OCI-LY3 (cell line): ENCODE measurements at regions not wholly inside any gene's neighbourhood (a gene's known extent, or its start where the extent isn't known, plus 50 kb on each side); places are given as distances from the start of the nearest gene placed in this dataset.
"Not testable (repeated sequence)": the region's sequence is repeated elsewhere in the genome, so short reads cannot be mapped to it uniquely, and the experiment has no call there.

ENCODE experiments used
- H2AFZ ChIP-seq: fragments of 200-600, 300-600 bp; shearing (Covaris generic); 2 replicates; pipeline ENCODE4 v1.6.0; 2014; ENCODE audit warnings: antibody characterized with exemption, low read depth, low read length
- H3K27ac ChIP-seq: fragments of 200-600, 300-600 bp; sonication (generic); 2 replicates; pipeline ENCODE4 v1.5.1; 2014; ENCODE audit warnings: mild to moderate bottlenecking, low read length, moderate library complexity, mixed read lengths
- H3K27me3 ChIP-seq: fragments of 200-600, 300-600 bp; sonication (generic); 2 replicates; pipeline ENCODE4 v1.6.1; 2014; ENCODE audit warnings: low read depth, low read length, mixed read lengths
- H3K36me3 ChIP-seq: fragments of 200-600, 300-600 bp; sonication (generic); replicated peaks from 2 replicates; pipeline ENCODE3; 2014; ENCODE audit warnings: low read depth, low read length, mixed read lengths
- H3K4me1 ChIP-seq: fragments of 300-600, 200-600 bp; sonication (generic); 2 replicates; pipeline ENCODE4 v1.6.1; 2014; ENCODE audit warnings: low read length, mixed read lengths
- H3K4me2 ChIP-seq: fragments of 200-600, 300-600 bp; sonication (generic); 2 replicates; pipeline ENCODE4 v1.6.1; 2014; ENCODE audit warnings: low read length, mixed read lengths
- H3K4me3 ChIP-seq: fragments of 300-600, 200-600 bp; sonication (generic); 2 replicates; pipeline ENCODE4 v1.5.1; 2014; ENCODE audit warnings: antibody characterized with exemption, mild to moderate bottlenecking, low read length, moderate library complexity
- H3K79me2 ChIP-seq: fragments of 300-600, 200-600 bp; shearing (Covaris generic); 2 replicates; pipeline ENCODE4 v1.6.1; 2014; ENCODE audit warnings: mild to moderate bottlenecking, low read length, mixed read lengths
- H3K9ac ChIP-seq: fragments of 300-600, 200-600 bp; shearing (Covaris generic); 2 replicates; pipeline ENCODE4 v1.6.0; 2014; ENCODE audit warnings: mild to moderate bottlenecking, low read length, moderate library complexity
- H3K9me3 ChIP-seq: fragments of 200-600, 300-600 bp; shearing (Covaris generic); 2 replicates; pipeline ENCODE4 v1.6.1; 2014; ENCODE audit warnings: low read length, mixed read lengths; ENCODE audit not compliant: insufficient read depth
- H4K20me1 ChIP-seq: fragments of 200-600, 300-600 bp; sonication (generic); 2 replicates; pipeline ENCODE4 v1.6.1; 2016; ENCODE audit warnings: low read length, mixed read lengths; ENCODE audit not compliant: insufficient read depth
- EZH2phosphoT487 ChIP-seq: fragments of 200-600 bp; shearing (Covaris generic); IDR thresholded peaks from 2 replicates; pipeline ENCODE4 v1.6.1; 2018; ENCODE audit warnings: antibody characterized with exemption, mixed run types, low read depth
- TF ChIP-seq, protein P1 (sequence below): fragments of 200-600, 300-600 bp; sonication (generic); IDR thresholded peaks from 2 replicates; pipeline ENCODE4 v1.5.1; 2014; ENCODE audit warnings: antibody characterized with exemption, low read length, low read depth

DNA sequence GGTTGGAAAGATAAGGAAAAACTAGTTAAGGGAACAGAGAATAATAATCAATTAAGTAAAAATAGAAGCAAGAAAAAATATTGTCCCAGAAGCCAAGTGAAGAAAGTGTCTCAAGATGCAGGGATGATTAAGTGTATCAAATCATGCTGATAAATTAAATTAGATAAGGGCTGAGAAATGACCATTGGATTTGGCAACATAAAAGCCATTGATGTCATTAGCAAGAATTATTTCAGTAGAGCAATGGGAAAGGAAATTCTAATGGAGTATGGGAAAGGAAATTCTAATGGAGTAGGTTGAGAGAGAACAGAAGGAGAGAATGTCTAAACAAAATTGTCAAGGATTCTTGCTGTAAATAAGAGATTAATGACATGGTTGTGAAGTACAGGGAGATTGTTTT is 146.8 kb downstream of the TFAP2B start:
- H3K36me3 ChIP-seq, result no peaks in the 10 kb centered on the region
- TF ChIP-seq, protein P1, sequence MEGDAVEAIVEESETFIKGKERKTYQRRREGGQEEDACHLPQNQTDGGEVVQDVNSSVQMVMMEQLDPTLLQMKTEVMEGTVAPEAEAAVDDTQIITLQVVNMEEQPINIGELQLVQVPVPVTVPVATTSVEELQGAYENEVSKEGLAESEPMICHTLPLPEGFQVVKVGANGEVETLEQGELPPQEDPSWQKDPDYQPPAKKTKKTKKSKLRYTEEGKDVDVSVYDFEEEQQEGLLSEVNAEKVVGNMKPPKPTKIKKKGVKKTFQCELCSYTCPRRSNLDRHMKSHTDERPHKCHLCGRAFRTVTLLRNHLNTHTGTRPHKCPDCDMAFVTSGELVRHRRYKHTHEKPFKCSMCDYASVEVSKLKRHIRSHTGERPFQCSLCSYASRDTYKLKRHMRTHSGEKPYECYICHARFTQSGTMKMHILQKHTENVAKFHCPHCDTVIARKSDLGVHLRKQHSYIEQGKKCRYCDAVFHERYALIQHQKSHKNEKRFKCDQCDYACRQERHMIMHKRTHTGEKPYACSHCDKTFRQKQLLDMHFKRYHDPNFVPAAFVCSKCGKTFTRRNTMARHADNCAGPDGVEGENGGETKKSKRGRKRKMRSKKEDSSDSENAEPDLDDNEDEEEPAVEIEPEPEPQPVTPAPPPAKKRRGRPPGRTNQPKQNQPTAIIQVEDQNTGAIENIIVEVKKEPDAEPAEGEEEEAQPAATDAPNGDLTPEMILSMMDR, result no peak
- no peak overlapping the region for H3K9ac ChIP-seq
- no peaks in the 10 kb centered on the region for H3K9me3 ChIP-seq
- H3K79me2 ChIP-seq, result no peaks in the 10 kb centered on the region
- H3K27ac ChIP-seq, result no peak overlapping the region
- no peak overlapping the region for H2AFZ ChIP-seq
- no peak overlapping the region for H3K4me3 ChIP-seq
- H3K4me2 ChIP-seq, result no peak overlapping the region
- H3K27me3 ChIP-seq, result no peaks in the 10 kb centered on the region
- H3K4me1 ChIP-seq, result peaks cover 19% of the 10 kb centered on the region
- H4K20me1 ChIP-seq, result no peaks in the 10 kb centered on the region

- H3K27ac ChIP-seq, result no peak overlapping the region
Measured at GRCh38 chr6:50966532-50966931, 147.9 kb downstream of the TFAP2B start.

DNA sequence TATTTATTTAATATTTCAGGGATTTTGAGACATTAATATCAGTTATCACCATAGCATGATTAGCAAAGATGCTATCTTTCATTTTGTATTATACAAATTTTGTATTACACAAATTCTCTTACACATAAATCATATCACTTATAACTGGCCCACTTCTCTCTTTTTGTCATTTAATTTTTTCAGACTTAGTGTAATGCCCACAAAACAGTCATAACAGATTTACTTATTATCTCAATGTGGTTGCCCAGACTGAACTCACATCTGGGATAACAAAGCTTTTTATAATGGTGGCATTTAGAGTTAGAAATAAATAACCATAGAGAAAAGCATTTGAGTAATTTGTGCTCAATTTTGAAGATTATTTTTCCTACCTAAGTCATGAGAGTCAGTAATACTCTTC is 148.3 kb downstream of the TFAP2B start:
- no peak overlapping the region for H3K27ac ChIP-seq
- TF ChIP-seq EZH2phosphoT487, result no peak
- TF ChIP-seq, protein P1, result no peak

More at GRCh38 chr6:50966532-50966931, 147.9 kb downstream of the TFAP2B start:
- no peak overlapping the region for H3K9ac ChIP-seq
- H3K36me3 ChIP-seq, result no peaks in the 10 kb centered on the region
- H3K4me2 ChIP-seq, result no peak overlapping the region
- no peaks in the 10 kb centered on the region for H3K9me3 ChIP-seq
- TF ChIP-seq, protein P1, result no peak
- TF ChIP-seq EZH2phosphoT487, result no peak
- H3K4me1 ChIP-seq, result peaks cover 19% of the 10 kb centered on the region
- H4K20me1 ChIP-seq, result no peaks in the 10 kb centered on the region
- H3K27me3 ChIP-seq, result no peaks in the 10 kb centered on the region
- H3K4me3 ChIP-seq, result no peak overlapping the region
- no peaks in the 10 kb centered on the region for H3K79me2 ChIP-seq
- no peak overlapping the region for H2AFZ ChIP-seq

DNA sequence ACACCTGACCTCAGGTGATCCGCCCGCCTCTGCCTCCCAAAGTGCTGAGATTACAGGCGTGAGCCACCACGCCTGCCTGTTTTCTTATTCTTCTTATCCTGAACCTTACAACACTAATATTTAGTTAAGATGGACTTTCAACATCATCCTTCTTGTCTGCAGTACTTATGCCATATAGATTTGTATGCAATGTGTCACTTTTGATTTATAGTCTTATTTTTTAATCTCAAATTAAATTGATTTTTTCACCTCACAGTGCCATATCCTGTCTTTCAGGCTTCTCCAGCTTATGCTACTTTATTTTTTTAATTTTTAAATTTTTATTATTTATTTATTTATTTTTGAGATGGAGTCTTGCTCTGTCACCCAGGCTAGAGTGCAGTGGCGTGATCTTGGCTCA is 149.6 kb downstream of the TFAP2B start:
- not testable (repeated sequence) for H3K9ac ChIP-seq, H3K9me3 ChIP-seq, H3K27me3 ChIP-seq, H2AFZ ChIP-seq, H4K20me1 ChIP-seq, H3K4me2 ChIP-seq, H3K4me3 ChIP-seq, H3K79me2 ChIP-seq, H3K36me3 ChIP-seq, H3K27ac ChIP-seq
- peaks cover 12% of the 10 kb centered on the region for H3K4me1 ChIP-seq

More for the DNA sequence above, 148.3 kb downstream of the TFAP2B start:
- no peaks in the 10 kb centered on the region for H3K9me3 ChIP-seq
- no peaks in the 10 kb centered on the region for H3K79me2 ChIP-seq
- no peak overlapping the region for H3K4me3 ChIP-seq
- H2AFZ ChIP-seq, result no peak overlapping the region
- H3K9ac ChIP-seq, result no peak overlapping the region
- peaks cover 19% of the 10 kb centered on the region for H3K4me1 ChIP-seq
- H3K4me2 ChIP-seq, result no peak overlapping the region
- no peaks in the 10 kb centered on the region for H3K27me3 ChIP-seq
- H4K20me1 ChIP-seq, result no peaks in the 10 kb centered on the region
- no peaks in the 10 kb centered on the region for H3K36me3 ChIP-seq

GRCh38 chr6:50970908-50971307 is 152.2 kb downstream of the TFAP2B start:
- Histone ChIP-seq H3K9me3 (no peaks in the 10 kb centered on the region), H3K27me3 (no peaks in the 10 kb centered on the region), H4K20me1 (no peaks in the 10 kb centered on the region), H3K4me1 (peaks cover 12% of the 10 kb centered on the region), H2AFZ (no peak overlapping the region), H3K9ac (no peak overlapping the region), H3K4me3 (no peak overlapping the region), H3K79me2 (no peaks in the 10 kb centered on the region), H3K4me2 (no peak overlapping the region), H3K27ac (no peak overlapping the region), H3K36me3 (no peaks in the 10 kb centered on the region)
- TF ChIP-seq, protein P1, result no peak
- TF ChIP-seq EZH2phosphoT487, result no peak
